ENCODE measurements at regions not wholly inside any gene's neighbourhood (a gene's known extent, or its start where the extent isn't known, plus 50 kb on each side); places are given as distances from the start of the nearest gene placed in this dataset.
A peak's percentile ranks its signal among the peaks of the same experiment; 100 is the strongest.
"Not testable (repeated sequence)": the region's sequence is repeated elsewhere in the genome, so short reads cannot be mapped to it uniquely, and the experiment has no call there.

GRCh38 chr2:89112434-89112833 lies 421.0 kb downstream of the RPIA start:
- H3K9me3 Mint-ChIP-seq; H3K4me3 Mint-ChIP-seq; H3K4me3 ChIP-seq; H3K4me1 ChIP-seq (ENCODE audit: insufficient read depth); H3K4me1 Mint-ChIP-seq; H4K20me1 ChIP-seq (replicated peaks; ENCODE audit: insufficient read depth); H2AFZ ChIP-seq; H3K27me3 ChIP-seq (ENCODE audit: insufficient read depth); H3K27me3 Mint-ChIP-seq (ENCODE audit: insufficient read depth, low read depth, poor library complexity); H3K9me2 ChIP-seq (ENCODE audit: insufficient read depth); H3K4me2 ChIP-seq; H3K36me3 ChIP-seq (ENCODE audit: insufficient read depth); H3K36me3 Mint-ChIP-seq (ENCODE audit: low read depth); H3K27ac ChIP-seq (ENCODE audit: low read depth); H3F3A ChIP-seq (replicated peaks; ENCODE audit: low read depth); H3K79me2 ChIP-seq (replicated peaks; ENCODE audit: insufficient read depth): not testable (repeated sequence)
- H3K27ac Mint-ChIP-seq: 0 out of 2 replicates have a peak overlapping the region, but pooled peaks have one; percentile 24
- TF ChIP-seq CTCF (conservative IDR thresholded peaks at IDR 0.05; ENCODE audit: low read depth in 2 of 2): peak; percentile 56 to 57
- ATAC-seq (peak; percentile 97), DNase-seq (ENCODE audit: low spot score) (peak; percentile 51)

- not testable (repeated sequence) for H3K27ac Mint-ChIP-seq; H3K4me1 ChIP-seq (ENCODE audit: insufficient read depth); H3K4me3 ChIP-seq; H4K20me1 ChIP-seq (replicated peaks; ENCODE audit: insufficient read depth); H3K4me1 Mint-ChIP-seq; H3K27me3 ChIP-seq (ENCODE audit: insufficient read depth); H3K27ac ChIP-seq (ENCODE audit: low read depth); ATAC-seq; H3K36me3 ChIP-seq (ENCODE audit: insufficient read depth); H3K9me2 ChIP-seq (ENCODE audit: insufficient read depth); H3K79me2 ChIP-seq (replicated peaks; ENCODE audit: insufficient read depth); H3K27me3 Mint-ChIP-seq (ENCODE audit: insufficient read depth, low read depth, poor library complexity); H3K4me3 Mint-ChIP-seq; H3K4me2 ChIP-seq; H3K9me3 Mint-ChIP-seq; DNase-seq (ENCODE audit: low spot score); H2AFZ ChIP-seq; H3K36me3 Mint-ChIP-seq (ENCODE audit: low read depth); H3F3A ChIP-seq (replicated peaks; ENCODE audit: low read depth)
Observed at GRCh38 chr2:89113286-89113685, 421.8 kb downstream of the RPIA start.

GRCh38 chr2:89129440-89129839 lies 438.0 kb downstream of the RPIA start:
- not testable (repeated sequence) for H3K36me3 ChIP-seq (ENCODE audit: insufficient read depth); H3F3A ChIP-seq (replicated peaks; ENCODE audit: low read depth); H3K9me3 Mint-ChIP-seq; H3K27ac ChIP-seq (ENCODE audit: low read depth); H3K9me2 ChIP-seq (ENCODE audit: insufficient read depth); H2AFZ ChIP-seq; H3K27ac Mint-ChIP-seq; H3K27me3 ChIP-seq (ENCODE audit: insufficient read depth); H3K27me3 Mint-ChIP-seq (ENCODE audit: insufficient read depth, low read depth, poor library complexity); H3K4me1 ChIP-seq (ENCODE audit: insufficient read depth); H3K36me3 Mint-ChIP-seq (ENCODE audit: low read depth); H3K4me3 Mint-ChIP-seq; H3K4me3 ChIP-seq; DNase-seq (ENCODE audit: low spot score); H4K20me1 ChIP-seq (replicated peaks; ENCODE audit: insufficient read depth); H3K4me2 ChIP-seq; H3K4me1 Mint-ChIP-seq; ATAC-seq; H3K79me2 ChIP-seq (replicated peaks; ENCODE audit: insufficient read depth)

DNA sequence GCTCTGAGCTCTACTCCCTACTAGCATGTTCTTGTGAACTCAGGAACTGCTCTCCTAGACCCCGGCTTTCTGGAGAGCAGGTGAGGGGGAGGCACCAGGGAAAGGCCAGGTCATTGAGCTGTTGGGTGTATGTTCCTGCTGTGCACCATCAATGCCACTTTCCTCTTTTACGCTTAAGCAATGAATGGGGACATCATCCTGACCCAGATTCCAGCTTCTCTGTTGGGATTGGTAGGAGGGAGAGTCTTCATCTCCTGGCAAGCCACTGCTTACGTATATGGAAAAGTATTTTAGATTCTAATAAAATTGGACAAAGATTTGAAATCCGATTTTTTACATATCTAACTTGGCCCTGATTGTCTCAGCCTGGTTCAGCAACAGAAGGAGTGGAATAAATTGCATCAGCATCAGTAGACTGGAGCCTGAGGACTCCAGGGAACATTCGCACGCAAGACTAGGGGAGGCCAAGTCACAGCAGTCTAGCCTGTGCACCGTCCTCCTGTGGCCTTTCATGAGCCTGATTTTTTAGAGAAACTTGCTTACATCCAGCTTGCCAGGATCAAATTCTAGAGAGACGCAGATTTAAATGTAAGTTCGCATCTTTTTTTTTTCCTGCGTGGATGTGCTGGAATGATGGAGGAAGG lies 439.3 kb downstream of the RPIA start:
- H3K9me3 Mint-ChIP-seq; H3K36me3 Mint-ChIP-seq (ENCODE audit: low read depth); H3K27me3 ChIP-seq (ENCODE audit: insufficient read depth); H3K4me3 ChIP-seq; H3K4me1 ChIP-seq (ENCODE audit: insufficient read depth); DNase-seq (ENCODE audit: low spot score); H3K9me2 ChIP-seq (ENCODE audit: insufficient read depth); H3K36me3 ChIP-seq (ENCODE audit: insufficient read depth); H2AFZ ChIP-seq; ATAC-seq; H3K27ac ChIP-seq (ENCODE audit: low read depth); H3K27ac Mint-ChIP-seq; H3F3A ChIP-seq (replicated peaks; ENCODE audit: low read depth); H3K4me1 Mint-ChIP-seq; H3K79me2 ChIP-seq (replicated peaks; ENCODE audit: insufficient read depth); H3K27me3 Mint-ChIP-seq (ENCODE audit: insufficient read depth, low read depth, poor library complexity); H3K4me3 Mint-ChIP-seq; H4K20me1 ChIP-seq (replicated peaks; ENCODE audit: insufficient read depth); H3K4me2 ChIP-seq: not testable (repeated sequence)
